NCI-H82 treated with DMSO at 0.1 percent for 48 hours (cell line): ENCODE measurements at regions not wholly inside any gene's neighbourhood (a gene's known extent, or its start where the extent isn't known, plus 50 kb on each side); places are given as distances from the start of the nearest gene placed in this dataset.
"Not testable (repeated sequence)": the region's sequence is repeated elsewhere in the genome, so short reads cannot be mapped to it uniquely, and the experiment has no call there.

ENCODE experiments used
- DNase-seq: peaks from one replicate; lab custom pipeline; 2025; ENCODE audit not compliant: unreplicated experiment; lab: John Stamatoyannopoulos, UW

DNA sequence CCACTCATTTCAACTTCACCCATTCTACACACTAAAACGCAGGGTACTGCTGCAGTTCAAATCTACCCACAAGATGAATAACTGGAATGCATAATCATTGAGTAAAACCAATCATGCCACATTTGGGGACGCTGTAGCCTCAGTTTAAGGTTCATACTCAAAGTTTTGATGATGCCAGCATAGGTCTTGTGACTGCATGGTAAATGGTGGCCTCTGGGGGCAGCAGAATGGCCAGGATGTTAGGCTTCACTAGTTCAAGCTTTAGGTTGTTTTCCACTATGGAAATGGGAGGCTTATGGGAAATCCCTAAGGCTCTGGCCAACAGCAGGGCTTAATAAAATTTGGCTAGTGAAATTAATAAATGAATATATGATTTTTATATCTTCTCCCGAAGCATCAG, 104.3 kb upstream of the TSC22D2 start:
- DNase-seq = no peak

DNA sequence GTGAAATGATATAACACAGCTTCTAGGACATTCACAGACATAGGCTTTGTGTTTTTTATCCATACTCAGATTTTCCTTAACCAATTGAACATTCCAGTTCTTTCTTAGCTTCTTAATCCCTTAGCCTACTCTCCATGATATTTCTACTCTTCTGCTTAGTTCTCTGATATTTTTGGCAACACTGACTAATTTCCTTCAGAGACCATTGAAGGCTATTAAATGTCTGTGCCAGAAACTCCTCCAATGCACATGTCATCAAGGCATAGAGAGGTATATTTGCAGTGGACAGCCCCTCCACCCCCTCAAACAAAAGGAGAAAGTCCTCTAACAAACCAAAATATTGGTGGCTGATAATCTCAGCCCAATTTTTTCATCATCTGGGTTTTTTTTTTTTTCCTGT, 105.9 kb upstream of the TSC22D2 start:
- DNase-seq = no peak

DNA sequence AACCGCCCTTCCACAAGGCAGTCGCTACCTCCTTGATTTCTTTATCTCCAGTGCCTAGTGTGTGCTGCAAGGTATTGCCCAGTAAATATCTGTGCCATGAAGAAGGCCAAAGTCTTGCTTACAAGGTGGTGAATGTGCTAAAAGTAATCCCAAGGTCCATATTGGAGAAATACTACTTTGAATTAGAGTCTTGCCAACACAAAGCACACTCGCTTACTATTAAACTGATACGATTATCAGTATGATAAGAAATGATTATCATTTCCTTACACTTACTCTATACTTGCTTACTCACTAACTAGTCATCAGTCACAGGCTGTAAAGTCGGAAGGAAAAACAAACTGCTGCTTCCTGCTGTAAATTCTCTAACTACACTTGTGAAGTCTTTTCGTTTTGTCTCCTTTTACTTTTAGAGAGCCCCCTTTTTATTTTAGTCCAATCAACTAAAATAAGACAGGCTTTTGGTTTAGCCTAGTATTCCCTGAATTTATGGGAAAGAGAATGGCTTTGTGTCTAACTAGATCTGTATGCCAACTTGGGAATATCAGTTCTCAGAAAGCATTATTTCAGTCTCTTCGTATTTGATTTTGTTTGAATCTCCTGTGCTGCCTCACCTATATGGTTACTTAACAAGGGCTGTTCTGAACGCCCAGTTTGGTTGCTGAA, 107.1 kb upstream of the TSC22D2 start:
- no peak for DNase-seq

DNA sequence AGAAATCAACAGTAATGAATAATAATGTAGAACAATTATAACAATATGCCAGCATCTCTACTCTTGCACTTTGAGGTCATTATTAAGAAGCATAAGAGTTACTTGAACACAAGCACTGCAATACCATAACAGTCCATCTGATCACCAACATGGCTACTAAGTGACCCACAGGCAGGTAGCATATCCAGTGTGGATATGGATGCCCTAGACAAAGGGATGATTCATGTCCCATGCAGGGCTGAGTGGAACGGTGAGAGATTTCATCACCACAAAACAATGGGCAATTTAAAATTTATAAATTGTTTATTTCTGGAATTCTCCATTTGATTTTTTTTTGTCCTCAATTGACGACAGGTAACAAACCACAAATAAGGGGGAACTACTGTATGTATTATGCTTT, 107.7 kb upstream of the TSC22D2 start:
- DNase-seq = no peak

DNA sequence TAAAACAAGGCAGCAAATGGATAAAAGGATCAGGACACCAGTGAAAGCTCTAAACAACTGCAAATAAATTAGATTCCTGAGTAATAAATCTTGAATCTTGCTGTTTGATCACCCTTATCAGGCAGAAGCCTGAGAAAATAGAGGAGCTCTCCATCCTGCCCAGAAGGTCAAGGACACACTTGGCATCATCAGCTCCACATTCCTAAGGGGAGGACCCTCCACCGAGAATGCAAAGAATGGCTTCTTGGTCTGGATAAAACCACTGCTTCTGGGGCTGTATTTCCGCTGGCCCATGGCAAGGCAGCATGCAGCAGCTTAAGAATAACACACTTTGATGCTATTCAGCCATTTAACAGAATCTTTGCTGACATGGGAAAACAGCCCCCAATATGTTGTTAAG, 108.9 kb upstream of the TSC22D2 start:
- no peak for DNase-seq

DNA sequence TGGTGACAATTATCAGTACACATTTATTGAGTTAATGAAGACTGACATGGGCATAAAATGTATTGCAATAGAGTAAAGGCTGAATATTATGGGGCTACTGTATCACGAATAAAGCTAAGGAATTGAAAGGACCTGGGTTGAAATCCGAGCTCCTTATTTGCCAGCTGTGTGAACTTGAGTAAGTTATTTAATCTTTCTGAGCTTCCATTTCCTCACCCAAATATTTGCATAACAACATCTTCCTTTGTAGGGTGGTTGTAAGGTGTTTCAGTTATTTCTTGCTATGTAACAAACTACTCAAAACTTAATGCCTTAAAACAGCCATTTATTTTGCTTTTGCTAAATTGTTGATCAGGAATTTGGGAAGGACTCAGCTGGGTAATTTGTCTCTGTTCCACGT, 111.1 kb upstream of the TSC22D2 start:
- no peak for DNase-seq

DNA sequence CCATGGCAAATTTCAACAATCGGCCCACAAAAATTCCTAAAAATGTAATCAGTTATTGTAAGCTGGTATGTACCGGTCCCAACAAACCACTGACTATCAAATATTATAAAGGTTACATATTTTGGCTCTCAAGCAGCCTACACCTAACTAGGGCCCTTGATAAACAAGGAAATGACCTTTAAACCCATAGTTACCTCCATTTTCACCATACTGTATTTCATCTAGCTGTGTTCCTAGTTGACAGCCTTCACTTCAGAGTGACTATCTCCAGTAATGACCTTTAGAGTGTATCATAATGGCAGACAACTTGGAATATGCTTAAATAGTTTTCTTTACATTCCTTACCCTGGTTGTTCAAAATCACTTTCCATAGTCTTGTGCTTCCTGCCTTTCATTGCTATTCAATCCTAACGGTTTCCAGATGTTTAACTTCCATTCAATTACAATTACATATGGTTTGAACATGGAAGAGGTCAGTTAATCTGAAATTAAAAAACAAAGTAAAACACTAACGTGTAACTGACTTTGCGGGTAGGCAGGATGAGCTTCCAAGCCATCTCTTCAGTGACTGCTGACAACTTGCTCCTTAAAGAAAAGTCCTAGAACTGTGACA, 111.9 kb upstream of the TSC22D2 start:
- no peak for DNase-seq

DNA sequence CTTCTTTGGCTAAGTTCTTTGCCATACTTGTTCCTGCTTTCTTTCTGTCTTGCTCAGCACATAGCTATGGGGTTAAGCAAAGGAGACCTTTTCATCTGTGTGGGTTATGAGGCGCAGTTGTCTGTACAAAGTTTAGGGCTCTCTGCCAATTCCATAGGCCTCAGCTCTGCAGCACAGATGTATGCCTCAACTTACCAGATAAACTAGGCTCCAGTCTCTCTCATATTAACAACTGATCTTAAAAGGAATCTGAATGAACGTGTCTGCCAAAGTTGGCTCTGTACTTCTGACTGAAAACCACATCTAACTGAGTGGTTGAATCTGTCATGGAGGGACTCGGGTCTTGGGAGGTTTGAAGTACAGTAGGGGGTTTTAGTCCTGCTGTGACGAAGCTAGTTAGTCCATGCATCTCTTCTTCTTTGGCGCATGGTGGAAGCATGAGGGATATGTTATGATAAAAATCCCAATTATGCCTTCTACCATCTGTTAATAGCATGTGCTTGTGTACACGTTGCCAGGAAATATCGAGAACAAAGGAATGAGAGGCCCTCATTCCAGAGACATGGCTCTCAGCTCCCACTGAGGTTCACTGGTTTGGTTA, 114.6 kb upstream of the TSC22D2 start:
- DNase-seq = no peak

DNA sequence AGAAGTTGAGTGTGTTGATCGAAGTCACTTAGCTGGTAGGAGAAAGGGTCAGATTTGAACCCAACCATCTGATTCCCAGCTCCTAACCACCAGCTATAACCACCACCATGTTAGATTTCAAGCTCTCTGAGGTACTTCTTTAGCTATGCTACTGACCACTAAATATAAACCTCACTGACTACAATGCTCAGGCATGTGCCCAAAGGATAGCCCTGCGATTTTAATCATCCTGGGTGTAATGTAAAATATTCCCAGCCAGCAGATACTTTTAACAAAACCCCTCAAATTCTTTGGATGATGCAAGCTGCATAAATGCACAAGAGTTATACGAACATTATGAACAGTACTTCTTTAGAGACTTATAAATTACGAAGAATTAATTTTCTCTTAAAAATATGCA, 115.2 kb upstream of the TSC22D2 start:
- DNase-seq = no peak

DNA sequence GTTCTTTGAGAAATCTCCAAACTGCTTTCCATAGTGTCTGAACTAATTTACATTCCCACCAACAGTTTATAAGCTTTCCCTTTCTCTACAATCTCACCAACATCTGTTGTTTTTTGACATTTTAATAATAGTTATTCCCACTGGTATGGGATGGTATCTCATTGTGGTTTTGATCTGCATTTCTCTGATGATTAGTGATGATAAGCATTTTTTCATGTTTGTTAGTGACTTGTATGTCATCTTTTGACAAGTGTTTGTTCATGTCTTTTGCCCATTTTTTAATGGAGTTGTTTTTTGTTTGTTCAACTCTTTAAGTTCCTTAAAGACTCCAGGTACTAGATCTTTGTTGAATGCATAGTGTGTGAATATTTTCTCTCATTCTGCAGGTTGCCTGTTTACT, 116.6 kb upstream of the TSC22D2 start:
- DNase-seq = no peak

DNA sequence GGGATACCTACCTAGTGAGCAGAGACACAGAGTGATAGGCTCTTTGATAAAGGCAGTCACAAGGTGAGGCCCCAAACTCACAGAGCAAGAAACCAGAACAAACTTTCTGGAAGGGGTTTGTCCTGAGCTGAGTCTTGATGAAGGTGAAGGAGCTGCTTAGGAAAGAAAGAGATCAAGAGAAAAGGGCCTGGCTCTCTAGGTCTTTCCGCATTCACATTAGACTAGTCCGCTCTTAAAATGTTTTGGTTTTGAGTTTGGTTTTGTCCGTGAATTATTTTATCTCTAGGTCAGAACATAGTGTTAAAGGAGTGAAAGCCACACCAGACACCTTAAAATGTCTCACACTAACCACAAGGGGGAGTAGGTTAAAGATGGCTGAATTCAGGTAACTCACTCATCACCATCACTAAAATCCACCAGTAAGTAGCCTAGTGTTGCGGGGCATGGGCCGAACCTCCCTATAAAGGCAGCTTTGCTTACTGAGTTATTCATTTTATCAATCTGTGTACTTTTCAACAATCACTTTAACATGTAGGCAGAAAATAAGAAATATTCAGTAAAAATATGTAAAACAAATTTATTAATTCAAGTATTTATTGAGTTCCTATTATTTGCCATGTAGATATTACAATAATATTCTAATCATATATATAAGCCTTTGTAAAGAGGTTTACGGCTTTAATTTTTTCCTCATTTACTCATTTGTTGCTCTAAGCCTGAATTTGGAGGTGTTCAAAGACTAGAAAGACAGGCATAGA, 121.5 kb upstream of the TSC22D2 start:
- peak; percentile 61 for DNase-seq

DNA sequence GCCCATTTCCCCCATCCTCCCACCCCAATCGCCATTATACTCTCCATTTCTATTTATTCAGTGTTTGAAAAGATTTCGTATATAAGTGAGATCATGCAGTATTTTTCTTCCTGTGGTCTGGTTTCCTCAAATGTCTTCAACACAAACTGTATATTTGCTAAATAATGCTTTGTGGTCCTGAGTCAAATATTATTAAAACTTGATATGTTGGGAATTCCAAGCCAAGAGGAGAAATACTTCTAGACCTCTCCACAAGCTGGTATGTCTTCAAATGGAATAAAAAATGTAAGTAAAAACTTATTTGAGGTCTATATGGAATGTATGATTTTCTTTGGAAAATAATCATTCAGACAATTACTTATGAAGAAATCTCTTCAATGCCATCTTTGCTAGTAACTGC, 122.5 kb upstream of the TSC22D2 start:
- no peak for DNase-seq

DNA sequence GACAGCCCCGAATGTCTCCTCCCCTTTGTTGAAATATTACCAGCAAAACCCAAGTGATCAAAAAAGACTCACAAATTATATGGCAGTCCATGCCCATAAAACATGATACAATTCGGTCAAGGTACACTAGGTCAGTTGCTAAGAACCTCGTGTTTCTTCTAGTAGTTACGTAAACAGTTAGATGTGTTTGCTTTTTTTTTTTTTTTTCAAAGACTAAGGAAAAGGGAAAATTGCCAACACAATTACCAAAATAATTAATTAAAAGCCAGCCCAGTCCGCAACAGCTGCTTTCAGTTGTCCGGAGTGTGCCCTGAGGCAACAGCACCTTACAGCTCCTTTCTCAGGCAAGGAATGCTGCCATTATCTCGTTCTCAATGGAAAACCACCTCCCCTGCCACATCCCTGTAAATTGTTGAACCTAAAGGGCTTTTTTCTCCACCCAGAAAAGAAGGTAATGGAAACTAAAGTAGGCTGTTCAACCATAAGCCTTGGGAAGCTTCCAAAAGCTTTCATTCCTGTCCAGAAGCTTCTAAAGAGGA, 129.2 kb upstream of the TSC22D2 start:
- no peak for DNase-seq

DNA sequence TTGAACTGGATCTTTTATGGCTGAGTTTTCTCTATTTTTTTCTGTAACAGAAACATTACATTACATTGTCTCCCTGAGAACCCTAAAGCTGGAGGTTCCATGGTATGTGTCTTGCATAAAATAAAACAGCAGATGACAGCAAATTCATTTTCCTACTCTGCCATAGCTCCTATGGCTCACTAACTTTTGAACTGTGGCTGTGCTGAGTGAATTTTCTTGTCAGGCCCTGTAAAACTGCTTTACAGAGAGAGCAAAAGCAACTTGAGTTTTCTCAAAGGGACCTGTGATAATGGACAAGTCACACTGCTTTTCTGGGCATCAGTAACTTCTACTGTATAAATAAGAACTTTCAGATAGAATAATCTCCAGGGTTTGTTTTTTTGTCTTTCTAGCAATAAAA, 129.9 kb upstream of the TSC22D2 start:
- DNase-seq = no peak

DNA sequence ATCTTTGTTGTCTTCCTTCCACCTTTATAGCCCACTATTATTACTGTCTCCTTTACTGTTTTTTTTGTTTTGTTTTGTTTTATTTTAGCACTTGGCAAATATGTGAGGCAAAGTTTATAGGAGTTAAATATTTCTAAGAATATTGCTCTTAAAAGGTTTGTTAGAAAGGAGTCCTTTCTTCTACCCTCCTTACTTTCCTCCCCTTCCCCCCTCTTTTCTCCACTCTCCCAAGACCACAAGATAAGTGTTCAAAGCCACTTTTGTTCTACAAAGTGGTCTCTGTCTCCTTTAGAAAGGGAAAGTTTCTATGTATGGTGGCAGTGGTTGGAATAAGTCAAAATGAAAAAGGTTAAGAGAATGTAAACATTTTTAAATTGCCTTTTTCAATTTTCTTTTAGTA, 130.7 kb upstream of the TSC22D2 start:
- DNase-seq = no peak

DNA sequence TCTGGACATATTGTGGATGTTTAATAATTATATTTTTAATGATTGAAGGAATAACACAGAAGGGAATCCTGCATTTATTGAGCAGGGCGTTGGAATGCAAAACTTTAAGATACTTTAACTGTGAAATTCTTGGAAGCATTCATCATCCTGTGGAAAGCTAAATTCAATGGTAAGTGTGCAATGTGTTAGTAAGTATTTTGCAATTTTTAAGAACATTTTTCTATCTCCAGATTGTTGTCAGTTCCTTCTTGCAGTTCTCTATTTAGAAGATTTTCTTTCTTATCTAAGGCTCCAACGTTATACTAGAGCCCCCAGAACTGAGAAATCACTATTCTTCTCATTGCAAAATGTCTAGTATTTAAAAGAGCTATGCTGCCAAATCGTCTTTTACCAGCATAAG, 132.2 kb upstream of the TSC22D2 start:
- no peak for DNase-seq

DNA sequence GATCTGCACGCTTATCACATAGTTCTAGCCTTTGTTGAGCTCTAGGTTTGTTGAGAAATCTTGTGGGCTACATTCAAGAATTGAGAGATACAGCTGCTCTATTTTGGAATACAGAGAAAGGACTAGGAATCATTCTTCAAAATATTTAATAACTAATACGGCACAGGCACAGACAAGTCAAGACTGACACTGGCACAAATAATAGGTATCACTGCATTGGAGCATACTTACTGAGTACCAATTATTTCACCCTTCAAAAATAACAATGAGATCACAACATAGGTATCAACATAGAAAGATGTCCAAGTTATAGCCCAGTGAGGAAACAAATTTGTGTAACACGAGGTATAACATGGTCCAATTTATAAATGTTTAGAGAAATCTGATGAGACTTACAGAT, 133.7 kb upstream of the TSC22D2 start:
- no peak for DNase-seq

DNA sequence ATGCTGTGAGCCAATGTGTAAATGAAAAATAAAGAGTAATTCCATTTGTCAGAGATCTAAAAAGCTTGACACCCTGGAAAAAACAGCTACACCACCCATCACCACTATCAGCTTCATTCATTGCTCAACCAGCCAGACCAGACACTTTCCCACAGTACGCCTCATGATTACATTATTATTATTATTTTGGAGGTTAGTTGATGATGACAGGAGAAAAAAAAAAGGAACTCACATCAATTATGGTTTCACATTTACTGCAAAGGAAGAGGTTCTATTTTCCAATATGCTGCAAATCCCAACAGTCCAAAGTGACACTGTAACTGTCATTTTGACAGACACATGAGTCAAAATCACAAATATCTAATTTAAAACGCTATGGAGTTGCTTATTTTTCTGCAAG, 134.7 kb upstream of the TSC22D2 start:
- no peak for DNase-seq

DNA sequence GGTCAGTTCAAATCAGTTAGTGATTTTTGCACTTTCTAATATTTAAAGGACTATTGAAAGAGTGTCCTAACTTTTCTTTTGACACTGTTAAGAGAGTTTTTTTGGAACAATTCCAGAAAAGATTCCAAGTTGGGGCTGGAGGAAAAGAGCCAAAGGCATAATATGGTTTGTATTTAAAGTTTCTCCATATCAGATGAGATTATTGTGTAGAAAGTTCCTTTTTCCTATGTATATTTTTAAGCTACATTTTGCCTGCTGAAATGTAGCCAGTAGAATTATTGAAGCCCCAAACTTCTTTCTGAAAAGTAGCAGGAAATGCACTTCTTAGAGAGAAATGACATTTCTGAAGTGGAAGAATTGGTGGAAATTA, 136.5 kb upstream of the TSC22D2 start:
- DNase-seq = no peak

DNA sequence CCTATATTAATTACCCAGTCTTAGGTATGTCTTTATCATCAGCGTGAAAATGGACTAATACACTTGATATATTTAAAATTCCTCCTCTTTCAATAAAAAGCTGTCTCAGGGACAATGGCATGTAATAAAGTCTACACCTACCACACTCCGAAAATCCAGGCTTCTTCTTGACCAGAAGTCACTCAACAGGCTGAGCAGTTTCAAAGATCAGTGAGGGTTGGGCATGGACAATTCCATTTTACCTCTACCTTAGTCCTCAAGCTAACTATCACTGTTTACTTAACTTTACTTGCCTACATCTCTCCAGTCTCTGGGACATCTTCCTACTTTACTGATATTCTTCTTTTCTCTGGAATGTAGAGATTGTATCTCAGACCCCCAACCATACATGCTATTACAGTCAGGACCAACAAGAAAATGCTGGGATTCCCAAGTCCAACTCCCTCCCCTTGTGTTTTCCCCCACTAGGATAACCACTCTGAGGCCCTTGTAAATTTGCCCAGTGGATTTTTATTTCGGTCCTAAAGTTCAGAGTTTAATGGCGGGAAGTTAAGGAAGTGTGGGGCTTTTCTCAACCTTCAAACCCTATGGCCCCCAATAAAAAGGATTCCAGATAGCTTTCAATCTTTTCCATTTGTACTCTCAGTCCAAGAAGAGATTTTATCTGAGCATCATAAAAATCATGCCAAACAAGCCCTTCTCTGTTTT, 137.1 kb upstream of the TSC22D2 start:
- DNase-seq = no peak

DNA sequence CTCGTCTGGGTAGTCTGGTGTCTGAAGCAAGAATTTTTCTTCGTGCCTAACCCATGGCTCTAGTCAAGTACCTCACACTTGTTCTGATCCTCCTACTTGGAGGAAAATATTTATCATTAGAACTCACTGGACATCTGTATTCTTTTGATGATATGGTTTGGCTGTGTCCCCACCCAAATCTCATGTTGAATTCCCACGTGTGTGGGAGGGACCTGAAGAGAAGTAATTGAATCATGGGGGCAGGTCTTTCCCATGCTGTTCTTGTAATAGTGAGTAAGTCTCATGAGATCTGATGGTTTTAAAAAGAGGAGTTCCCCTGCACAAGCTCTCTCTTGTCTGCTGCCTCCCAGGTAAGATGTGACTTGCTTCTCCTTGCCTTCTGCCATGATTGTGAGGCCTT, 137.7 kb upstream of the TSC22D2 start:
- DNase-seq = not testable (repeated sequence)
